NCI-H2227 (cell line): ENCODE measurements at regions not wholly inside any gene's neighbourhood (a gene's known extent, or its start where the extent isn't known, plus 50 kb on each side); places are given as distances from the start of the nearest gene placed in this dataset.
"Not testable (repeated sequence)": the region's sequence is repeated elsewhere in the genome, so short reads cannot be mapped to it uniquely, and the experiment has no call there.

ENCODE experiments used
- DNase-seq: peaks from one replicate; lab custom pipeline; 2025; ENCODE audit not compliant: unreplicated experiment; lab: John Stamatoyannopoulos, UW

- DNase-seq = no peak
Measured at GRCh38 chr2:231644426-231644825, 51.8 kb downstream of the TEX44 start.

DNA sequence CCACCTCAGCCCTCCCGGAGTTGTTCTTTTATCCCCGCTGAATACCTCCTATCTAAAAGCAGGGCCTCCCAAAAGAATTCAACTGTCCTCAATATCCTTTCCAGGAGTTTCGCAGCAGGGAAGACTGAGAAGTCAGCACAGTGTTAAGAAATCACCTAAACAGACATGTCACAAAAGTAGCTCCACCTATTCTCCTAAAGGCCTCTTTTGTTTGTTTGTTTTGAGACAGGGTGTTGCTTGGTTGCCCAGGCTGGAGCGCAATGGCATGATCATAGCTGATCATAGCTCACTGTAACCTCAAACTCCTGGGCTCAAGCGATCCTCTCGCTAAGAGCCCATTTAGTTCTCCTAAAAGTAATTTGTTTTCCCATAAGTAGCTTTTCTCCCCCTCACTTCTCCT is 53.8 kb downstream of the TEX44 start:
- DNase-seq = no peak

GRCh38 chr2:231648579-231649174 is 56.0 kb downstream of the TEX44 start:
- peak; percentile 31 for DNase-seq

GRCh38 chr2:231651561-231651960 is 56.8 kb upstream of the PTMA start:
- not testable (repeated sequence) for DNase-seq

- DNase-seq = no peak
Measured at GRCh38 chr2:231655488-231655887, 52.8 kb upstream of the PTMA start.

DNA sequence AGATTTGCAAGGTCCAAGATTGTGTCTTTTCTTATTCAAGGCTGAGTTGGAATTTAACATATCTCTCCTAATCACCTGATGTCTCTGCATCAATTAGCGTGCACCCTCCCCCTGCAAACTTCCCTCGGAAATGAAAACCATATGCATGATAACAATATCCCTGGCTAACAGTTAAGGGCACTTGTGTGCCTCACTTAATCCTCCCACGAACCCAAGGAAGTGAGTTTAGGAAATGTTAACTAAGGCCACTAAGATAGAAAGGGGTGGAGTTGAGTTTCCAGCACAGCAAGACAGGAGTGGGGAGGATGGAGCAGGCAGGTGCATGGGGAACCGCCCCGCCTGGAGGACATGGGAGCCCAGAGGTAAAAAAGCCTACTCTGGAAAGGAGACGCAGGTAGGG is 52.4 kb upstream of the PTMA start:
- no peak for DNase-seq
